HG03103 (cell line): ENCODE measurements at regions not wholly inside any gene's neighbourhood (a gene's known extent, or its start where the extent isn't known, plus 50 kb on each side); places are given as distances from the start of the nearest gene placed in this dataset.

Experiments
- ATAC-seq: cut with Tn5 transposase; IDR thresholded peaks from one replicate; pipeline ENCODE4 v1.9.1; 2021; ENCODE audit warnings: low read depth; ENCODE audit not compliant: unreplicated experiment

GRCh38 chr14:97538749-97539410, 741.7 kb downstream of the VRK1 start:
- no peak for ATAC-seq

- no peak for ATAC-seq
Measured at GRCh38 chr14:97539411-97539795, 742.2 kb downstream of the VRK1 start.

- no peak for ATAC-seq
Measured at GRCh38 chr14:97539884-97540283, 742.7 kb downstream of the VRK1 start.

- no peak for ATAC-seq
Measured at GRCh38 chr14:97543221-97543620, 746.0 kb downstream of the VRK1 start.

GRCh38 chr14:97543816-97544215, 746.6 kb downstream of the VRK1 start:
- no peak for ATAC-seq

GRCh38 chr14:97544571-97544970, 747.4 kb downstream of the VRK1 start:
- ATAC-seq: no peak

- ATAC-seq: no peak
Measured at GRCh38 chr14:97546491-97547230, 749.5 kb downstream of the VRK1 start.

GRCh38 chr14:97550463-97550862, 753.3 kb downstream of the VRK1 start:
- no peak for ATAC-seq

- no peak for ATAC-seq
Measured at GRCh38 chr14:97554597-97554996, 757.4 kb downstream of the VRK1 start.

GRCh38 chr14:97564334-97564733, 767.2 kb downstream of the VRK1 start:
- no peak for ATAC-seq

- ATAC-seq: no peak
Measured at GRCh38 chr14:97571201-97571600, 774.0 kb downstream of the VRK1 start.

GRCh38 chr14:97571866-97572555, 774.8 kb downstream of the VRK1 start:
- no peak for ATAC-seq

GRCh38 chr14:97572583-97573458, 775.6 kb downstream of the VRK1 start:
- ATAC-seq: no peak

- no peak for ATAC-seq
Measured at GRCh38 chr14:97575677-97576076, 778.5 kb downstream of the VRK1 start.

- no peak for ATAC-seq
Measured at GRCh38 chr14:97578982-97579548, 781.9 kb downstream of the VRK1 start.

- no peak for ATAC-seq
Measured at GRCh38 chr14:97581016-97581415, 783.8 kb downstream of the VRK1 start.

GRCh38 chr14:97582022-97582421, 784.8 kb downstream of the VRK1 start:
- ATAC-seq: no peak

- no peak for ATAC-seq
Measured at GRCh38 chr14:97584528-97584927, 787.3 kb downstream of the VRK1 start.

GRCh38 chr14:97592341-97592980, 795.3 kb downstream of the VRK1 start:
- no peak for ATAC-seq

- ATAC-seq: no peak
Measured at GRCh38 chr14:97594306-97594705, 797.1 kb downstream of the VRK1 start.
